ENCODE measurements at regions not wholly inside any gene's neighbourhood (a gene's known extent, or its start where the extent isn't known, plus 50 kb on each side); places are given as distances from the start of the nearest gene placed in this dataset.

- TF ChIP-seq, protein P1, sequence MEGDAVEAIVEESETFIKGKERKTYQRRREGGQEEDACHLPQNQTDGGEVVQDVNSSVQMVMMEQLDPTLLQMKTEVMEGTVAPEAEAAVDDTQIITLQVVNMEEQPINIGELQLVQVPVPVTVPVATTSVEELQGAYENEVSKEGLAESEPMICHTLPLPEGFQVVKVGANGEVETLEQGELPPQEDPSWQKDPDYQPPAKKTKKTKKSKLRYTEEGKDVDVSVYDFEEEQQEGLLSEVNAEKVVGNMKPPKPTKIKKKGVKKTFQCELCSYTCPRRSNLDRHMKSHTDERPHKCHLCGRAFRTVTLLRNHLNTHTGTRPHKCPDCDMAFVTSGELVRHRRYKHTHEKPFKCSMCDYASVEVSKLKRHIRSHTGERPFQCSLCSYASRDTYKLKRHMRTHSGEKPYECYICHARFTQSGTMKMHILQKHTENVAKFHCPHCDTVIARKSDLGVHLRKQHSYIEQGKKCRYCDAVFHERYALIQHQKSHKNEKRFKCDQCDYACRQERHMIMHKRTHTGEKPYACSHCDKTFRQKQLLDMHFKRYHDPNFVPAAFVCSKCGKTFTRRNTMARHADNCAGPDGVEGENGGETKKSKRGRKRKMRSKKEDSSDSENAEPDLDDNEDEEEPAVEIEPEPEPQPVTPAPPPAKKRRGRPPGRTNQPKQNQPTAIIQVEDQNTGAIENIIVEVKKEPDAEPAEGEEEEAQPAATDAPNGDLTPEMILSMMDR (IDR thresholded peaks at IDR 0.05) = no peak
- no peak for TF ChIP-seq POLR2A (IDR thresholded peaks at IDR 0.05)
Measured at GRCh38 chr2:139098961-139099360, 318.8 kb upstream of the NXPH2 start.
